DMS53 treated with DMSO at 0.1 percent for 48 hours (cell line): ENCODE measurements at regions not wholly inside any gene's neighbourhood (a gene's known extent, or its start where the extent isn't known, plus 50 kb on each side); places are given as distances from the start of the nearest gene placed in this dataset.

Source experiments
- DNase-seq: peaks from one replicate; lab custom pipeline; 2025; ENCODE audit not compliant: unreplicated experiment; lab: John Stamatoyannopoulos, UW

DNA sequence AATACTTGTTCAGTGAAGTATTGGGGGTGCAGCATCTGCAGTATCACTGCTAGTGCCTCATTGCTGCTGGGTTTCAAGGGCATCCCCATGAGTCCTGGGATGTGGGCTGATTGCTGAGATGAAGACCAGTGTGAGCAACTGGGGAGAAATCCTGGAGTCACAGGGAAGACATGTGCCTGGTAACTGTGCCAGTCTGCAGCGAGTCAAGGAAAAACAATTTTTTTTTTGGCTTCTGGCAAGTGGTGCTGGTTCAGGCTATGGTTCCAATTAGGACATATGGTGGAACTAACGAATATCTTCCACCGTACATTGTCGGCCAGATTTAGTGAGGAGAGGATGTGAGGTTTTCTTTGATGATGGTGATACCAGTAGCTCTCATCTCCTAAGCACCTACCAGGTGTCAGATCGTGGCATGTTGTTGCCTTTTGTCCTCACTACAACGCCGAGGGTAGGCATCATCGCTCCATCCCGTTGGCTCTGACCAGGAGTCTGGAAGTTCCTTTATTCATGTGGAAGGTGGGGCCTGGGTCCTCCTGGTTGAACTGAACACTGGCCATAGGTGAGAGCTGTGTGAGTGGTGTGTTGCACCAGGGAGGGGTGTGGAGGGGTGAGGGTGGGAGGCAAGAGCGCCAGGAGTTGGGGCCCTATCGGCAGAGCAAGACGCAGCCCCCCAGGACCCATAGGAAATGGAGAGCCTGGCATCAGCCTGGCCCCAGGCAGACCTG is 118.0 kb upstream of the HS6ST1 start:
- DNase-seq, result no peak

DNA sequence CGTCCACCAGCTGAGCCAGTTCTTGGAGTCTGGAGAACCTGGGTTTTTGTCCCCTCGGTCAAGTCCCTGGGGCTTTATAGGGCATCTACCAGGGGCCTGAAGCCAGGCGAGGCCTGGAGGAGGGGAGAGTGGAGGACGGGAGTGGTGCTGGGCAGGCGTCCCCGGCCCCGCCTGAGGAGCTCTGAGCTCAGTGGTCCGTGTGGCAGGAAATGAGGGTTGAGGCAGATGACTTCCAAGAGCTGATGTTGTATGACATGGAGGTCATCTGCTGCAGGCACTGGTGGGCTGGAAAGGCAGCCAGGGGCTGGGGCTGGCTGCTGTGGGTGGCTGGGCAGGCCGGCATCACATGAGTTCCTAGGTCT is 118.5 kb upstream of the HS6ST1 start:
- DNase-seq, result no peak

DNA sequence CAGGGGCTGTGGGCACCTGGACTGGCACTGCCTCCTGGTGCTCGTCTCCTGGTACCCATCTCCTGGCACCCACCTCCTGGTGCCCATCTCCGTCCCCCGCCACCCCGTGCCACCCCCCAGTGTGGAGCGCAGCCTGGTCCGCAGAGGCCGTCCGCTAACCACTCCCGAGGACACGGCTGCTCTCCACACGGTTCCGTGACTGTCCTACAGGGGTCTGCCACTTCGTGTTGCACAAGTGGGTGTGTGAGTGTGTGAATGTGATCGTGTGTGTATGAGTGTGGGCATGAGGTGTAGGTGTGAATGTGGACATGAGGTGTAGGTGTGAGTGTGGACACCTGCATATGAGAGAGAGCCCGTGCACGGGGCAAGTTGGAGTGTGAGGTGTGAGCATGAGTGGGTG is 119.4 kb upstream of the HS6ST1 start:
- DNase-seq, result no peak

DNA sequence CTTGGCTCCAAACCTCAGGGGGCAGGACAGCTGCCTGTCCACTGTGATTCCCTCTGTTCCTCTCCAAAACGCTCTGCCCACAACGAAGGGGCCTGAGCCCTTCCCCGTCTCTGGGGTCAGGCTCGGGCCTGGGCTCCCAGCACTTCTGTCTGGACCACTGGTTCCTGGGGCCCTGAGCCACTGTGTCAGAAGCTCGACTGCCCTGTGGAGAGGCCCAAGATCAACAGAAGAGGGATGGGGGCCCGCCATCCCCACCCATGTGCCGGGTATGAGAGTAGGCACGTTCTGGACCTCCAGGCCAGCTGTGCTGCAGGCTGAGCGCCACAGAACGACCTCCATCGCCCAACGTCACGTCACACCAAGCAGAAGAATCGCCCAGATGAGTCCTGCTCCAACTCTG is 119.9 kb upstream of the HS6ST1 start:
- DNase-seq, result no peak

DNA sequence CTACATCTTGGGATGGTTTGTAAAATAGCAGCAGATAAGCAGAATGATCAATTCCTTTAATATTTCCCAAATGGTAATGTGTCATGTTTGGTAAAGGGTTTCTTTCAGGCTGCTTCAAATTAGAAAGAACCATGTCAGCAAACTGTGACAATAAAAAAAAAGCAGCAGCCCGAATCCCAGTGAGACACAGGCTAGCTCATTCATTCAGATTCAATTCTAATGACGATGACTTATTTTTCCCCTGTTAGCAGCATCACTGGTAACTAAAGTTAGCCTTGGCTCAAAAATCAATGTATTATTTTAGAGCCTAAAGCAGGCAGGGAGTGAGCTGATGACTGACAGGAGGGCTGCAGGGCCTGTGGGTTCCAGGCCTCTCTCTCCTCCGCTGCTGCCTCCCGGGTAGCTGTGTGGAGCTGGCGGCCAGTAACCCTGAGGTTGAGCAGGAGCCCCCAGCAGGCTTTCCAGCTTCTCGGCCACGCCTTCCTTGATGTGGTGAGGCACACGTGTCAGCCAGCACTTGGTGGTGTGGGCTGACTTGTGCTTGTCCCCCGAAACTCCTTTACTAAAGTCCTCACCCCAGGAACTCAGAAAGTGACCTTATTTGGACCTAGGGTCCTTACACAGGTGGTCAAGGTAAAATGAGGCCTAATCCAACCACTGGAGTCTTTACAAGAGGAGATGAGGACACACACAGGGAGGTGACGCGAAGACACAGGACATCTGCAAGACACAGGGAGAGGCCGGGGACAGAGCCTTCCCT is 120.5 kb upstream of the HS6ST1 start:
- no peak for DNase-seq

DNA sequence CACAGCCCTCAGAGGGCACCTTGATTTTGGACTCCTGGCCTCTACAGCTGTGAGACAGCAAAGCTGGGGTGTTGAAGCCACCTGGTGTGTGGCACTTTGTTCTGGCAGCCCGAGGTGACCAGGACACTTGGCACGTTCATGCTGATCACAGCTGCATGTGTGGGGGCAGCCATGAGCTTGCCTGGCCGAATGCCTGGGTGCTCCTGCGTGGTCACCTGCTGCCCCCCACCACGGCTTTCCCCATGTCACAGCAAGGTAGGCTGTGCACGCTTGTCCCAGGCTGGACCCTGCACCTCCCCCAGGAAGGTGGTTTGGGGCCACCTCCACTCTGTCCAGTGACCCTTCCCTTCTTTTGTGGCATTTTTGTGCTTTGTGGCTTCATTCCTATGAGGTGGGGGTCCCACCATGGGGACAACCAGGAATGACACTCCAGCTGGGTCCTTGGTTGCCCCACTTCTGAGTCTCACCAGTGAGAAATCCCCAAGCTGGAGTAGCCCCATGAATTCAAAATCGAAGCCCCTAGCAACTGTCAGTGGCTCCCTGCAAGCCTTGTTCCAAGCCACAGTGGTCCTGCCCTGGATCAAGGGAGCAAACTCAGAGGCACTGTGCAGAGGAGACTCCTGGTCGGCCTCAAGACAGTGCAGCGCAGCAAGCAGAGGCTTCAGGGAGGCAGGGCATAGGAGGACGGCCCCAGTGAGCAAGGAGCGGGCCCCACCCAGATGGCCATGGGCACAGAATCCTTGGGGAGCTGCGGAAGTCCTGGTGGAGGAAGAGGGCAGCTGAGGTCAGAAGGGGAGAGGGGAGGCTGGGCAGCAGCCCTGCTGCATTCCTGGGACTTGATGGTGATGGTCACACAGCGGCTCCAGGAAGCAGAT is 121.4 kb upstream of the HS6ST1 start:
- DNase-seq, result no peak

DNA sequence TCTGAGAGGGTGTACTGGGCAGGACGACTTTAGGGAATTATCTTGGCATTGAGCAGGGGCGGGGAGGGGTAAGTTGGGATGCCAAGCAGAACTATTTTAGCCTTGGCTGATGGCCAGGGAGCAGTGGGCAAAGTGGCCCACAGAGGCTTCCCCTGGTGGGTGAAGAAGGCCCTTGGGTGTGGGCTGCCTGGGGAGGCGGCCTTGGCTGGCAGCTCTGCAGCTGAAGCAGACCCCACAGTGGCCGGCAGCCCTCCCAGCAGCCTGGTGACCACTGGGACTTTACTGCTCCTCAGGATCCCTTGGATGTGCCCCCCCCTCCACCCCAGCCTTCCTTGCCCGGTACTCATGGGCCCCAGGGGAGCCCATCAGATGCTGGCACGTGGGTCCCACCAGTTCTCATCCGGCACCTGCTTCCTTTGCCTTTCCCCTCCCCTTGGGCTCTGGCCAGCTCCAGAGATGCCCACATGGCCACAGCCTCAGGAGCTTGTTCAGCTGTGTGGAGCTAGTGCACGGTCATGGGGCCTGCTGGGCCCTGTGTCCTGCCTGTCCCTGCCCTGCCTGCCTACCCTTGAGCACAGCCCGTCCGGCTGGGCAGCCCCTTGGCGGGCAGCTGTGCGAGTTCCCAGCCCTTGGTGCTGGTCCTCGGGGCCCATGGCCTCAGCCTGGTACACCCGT is 122.1 kb upstream of the HS6ST1 start:
- no peak for DNase-seq

DNA sequence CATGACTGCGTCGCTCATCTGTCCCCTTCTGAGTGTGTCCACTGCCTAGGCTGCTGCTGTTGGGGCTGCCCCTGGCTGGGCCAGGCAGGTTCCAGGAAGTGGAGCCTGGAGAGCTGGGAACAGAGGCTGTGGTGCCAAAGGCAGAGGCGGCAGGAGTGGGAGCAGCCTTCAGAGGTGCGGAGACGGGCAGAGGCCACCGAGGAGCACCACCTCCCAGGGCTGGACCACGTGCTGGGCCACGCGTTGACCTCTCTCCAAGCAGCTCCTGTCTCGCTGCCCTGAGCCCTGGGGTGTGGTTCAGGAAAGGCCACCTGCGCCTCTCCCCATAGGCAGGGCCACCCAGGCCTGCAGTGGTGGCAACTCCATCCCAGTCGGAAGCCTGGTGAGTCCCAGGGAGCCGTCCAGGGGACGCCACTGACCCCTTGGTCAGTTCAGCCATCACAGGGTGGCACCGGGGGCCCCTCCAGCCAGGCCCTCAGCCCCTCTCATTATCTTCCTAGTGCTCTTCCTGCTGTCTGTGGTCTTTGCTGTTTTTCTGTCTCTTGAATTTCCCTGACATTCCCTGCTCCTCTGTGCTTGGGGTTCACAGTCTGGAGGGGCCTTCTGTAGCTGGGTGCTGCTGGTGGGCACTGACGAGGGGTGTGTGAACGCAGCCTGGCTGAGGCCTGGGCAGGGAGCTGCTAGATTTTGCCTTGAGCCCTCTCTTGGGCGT is 122.8 kb upstream of the HS6ST1 start:
- no peak for DNase-seq

DNA sequence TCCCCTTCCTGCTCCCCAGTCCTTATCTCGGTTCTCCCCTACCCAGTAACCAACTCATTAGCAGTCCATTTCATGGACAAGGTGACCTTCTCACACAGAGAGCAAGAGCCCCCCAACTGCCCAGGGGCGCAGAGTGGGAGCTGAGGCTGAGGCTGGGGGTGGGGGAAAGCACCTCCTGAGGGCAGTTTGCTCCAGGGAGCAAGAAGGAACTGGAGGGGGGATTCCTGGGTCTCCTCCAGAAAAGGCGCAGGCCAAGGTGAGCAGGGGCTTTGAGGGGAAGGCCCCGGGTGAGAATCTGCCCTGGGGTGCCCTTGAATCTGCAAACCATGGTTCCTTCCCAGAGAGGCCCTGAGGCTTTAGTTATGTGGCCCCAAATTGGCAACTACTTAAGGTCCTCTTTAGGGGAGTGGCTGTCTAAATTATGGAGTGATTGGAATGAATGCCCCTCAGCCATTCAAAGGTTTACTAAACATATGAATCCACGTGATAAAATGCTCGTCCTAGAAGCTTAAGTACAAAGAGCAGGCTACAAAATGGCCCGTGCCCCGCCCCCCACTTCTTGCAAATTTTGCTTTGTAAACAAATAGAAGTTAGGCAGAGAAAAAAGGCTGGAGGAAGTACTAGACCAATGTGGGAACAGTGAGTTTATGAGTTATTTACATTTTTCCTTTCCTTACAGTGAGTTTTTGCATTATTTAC is 123.5 kb upstream of the HS6ST1 start:
- no peak for DNase-seq

DNA sequence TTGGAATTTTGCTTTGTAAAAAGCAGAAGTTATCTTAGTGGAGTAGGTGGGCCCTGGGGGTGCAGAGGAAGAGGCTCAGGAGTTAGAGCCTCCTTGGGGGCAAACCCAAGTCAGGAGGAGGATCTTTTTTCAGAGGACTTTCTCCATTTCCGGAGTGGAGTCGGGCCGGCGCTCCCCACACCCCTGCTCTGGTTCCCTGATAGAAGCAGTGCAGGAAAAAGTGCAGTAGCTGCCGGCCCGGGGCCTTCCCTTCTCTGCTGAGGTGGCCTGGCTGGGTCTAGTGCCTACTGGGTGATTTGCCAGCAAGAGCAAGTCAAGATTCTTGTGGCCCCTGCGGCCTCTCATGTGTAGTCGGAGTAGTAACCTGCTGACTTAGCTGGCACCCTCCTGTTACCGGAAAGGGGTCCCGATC is 124.2 kb upstream of the HS6ST1 start:
- DNase-seq, result no peak

DNA sequence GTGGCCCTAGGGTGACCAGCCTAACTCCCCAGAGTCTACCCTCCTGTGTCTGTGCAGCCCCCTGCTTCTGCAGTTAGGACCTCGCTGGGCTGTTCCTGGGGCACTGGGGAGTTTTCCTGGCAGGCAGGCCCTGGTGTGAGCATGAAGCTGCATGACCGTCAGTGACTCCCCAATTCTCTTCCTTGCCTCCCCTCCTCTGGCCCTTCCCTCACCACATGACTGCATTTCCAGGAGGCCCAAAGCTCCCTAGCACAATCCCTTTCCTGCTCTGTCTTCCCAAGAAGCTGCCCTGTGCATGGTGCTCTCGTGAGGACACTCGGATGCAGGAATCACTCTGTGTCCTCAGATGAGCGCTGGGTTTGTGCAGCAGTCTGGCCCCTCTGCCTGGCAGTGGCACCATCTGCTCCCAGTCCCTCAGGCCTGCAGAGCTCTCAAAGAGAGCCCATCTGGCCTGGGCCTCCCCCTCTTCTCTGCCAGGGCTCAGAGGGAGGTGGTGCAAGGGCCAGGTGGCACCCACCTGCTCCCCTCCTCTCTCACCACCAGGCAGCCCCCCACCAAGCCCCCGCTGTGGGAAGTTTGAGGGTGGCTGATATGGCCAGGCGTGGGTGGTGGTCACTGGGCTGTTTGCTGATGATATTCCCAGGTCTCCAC is 125.6 kb upstream of the HS6ST1 start:
- DNase-seq, result no peak

DNA sequence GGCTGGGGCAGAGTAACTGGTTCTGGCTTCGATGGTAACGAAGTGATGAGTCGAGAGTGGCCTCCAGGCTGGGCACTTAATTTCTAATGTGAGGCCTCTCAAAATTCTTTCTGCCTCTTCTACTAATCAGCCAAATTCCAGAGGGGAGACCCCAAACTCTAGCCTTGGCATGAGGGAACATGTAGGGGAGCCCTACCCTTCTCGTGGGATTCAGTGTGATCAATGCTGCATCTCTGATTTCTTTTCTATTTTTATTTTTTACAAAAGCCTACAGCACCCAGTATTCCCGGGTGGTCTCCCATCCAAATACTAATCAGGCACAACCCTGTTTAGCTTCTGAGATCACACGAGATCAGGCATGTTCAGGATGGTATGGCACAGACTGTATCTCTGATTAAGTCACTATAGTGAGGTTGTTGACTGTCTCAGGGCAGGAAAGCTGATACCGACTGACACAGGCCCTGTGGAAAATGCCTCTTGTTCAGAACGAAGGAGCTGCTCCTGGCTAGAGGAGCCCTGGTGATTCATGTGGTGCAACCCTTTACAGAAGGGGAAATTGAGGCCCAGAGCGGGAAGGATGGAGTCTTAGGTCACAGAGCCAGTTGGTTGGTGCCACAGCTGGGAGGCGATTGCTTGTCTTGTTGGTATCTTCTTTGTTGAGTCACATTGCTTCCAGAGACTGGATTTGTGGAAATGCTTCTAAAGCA is 126.3 kb upstream of the HS6ST1 start:
- no peak for DNase-seq

DNA sequence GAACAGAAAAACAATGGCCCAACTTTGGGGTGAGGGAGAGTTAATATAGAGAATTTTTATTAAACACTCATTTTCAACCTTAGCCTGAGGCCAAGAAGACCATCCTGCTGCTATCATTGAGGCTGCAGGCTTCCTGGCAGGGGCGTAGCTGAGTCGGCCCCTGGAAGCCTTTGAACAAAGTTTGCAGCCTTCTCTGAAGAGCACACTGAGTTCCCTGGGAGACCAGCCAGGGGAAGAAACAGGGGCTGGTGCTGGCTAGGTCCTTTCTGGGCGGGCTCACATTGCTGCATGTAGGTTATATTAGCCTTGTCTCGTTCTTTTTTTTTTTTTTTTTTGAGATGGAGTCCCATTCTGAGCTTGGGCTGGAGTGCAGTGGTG is 126.8 kb upstream of the HS6ST1 start:
- DNase-seq, result no peak

DNA sequence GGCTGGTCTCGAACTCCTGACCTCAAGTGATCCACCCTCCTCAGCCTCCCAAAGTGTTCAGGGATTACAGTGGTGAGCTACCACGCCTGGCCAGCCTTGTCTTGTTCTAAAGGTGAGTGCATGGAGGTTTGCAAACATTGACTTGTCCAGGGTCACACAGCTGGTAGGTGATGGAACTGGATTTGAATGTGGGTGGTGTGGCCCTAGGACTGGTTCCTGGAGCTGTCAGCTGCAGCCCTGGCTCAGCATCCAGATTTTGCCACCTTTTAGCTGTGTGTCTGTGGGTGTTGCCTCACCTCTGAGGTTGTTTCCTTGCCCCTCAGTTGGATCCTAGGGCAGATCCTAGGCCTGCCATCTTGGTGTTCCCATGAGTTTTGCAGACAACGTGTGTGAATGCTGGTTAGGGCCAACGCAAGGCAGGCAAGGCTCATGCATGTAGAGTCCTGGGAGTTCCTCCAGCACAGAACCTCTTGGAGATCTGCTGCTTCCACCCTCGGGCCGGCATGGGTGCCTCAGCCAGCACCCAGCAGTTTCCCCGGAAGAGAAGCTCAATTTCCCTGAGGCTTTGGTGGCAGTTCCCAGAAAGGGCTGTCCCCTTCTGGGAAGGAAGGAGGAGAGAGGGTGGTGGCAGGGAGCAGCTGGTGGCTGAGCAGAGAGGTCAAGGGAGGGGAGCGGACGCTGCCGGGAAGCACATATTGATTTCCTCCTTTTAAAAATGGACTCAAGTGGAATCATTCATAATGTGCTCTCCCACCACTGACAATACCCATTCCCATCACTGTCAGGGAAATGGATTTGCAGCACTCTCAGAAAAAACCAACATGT is 127.6 kb upstream of the HS6ST1 start:
- DNase-seq, result no peak

DNA sequence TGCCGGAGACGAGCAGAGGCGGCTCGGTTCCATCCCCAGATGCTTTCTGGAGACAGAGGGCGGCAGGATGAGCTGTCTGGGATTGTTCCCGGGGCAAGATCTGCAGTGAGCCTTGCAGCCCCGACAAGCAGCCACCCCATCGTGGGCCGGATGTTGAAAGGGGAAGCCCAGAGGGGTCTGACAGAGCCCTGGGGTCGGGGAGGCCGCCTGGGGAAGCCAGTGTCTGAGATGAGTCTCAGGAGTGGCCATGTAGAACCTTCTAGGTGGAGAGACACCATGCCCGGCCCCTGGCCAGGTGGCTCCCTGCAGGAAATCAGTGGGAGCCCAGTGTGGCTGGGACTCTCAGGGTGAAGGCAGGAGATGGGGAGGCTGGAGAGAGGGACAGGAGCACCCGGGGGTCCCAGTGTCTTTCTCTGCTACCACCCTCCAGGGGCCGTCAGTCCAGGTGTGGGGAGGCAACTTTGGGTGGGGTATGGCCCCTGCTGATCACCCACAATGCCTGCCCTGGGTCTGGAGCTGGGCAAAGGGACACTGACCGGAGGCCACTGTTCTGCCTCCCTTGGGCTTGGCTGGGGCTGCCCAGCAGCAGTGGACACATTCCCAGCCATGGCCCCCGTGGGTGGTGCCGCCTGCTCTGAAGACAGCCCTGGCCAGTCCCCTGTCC is 128.3 kb upstream of the HS6ST1 start:
- DNase-seq, result no peak

DNA sequence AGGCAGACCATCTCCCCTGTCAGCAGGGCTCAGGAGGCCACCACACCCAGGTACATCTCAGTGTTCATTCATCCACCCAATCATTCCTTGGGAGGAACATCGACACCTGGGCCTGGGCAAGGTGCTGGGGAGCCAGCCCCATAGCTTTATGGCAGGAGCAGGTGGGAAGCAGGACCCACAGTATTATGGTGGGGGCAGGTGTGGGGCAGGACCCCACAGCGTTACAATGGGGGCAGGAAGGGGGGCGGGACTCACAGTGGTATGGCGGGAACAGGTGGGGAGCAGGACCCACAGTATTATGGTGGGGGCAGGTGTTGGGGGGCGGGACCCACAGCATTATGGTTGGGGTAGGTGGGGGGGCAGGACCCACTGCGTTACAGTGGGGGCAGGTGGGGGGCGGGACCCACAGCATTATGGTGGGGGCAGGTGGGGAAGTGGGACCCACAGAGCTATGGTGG is 128.9 kb upstream of the HS6ST1 start:
- no peak for DNase-seq
